ENCODE measurements at regions not wholly inside any gene's neighbourhood (a gene's known extent, or its start where the extent isn't known, plus 50 kb on each side); places are given as distances from the start of the nearest gene placed in this dataset.
"Not testable (repeated sequence)": the region's sequence is repeated elsewhere in the genome, so short reads cannot be mapped to it uniquely, and the experiment has no call there.

- no peaks in the 10 kb centered on the region for H3K27me3 ChIP-seq (ENCODE audit: insufficient read depth, poor library complexity, severe bottlenecking)
- TF ChIP-seq, protein P1, sequence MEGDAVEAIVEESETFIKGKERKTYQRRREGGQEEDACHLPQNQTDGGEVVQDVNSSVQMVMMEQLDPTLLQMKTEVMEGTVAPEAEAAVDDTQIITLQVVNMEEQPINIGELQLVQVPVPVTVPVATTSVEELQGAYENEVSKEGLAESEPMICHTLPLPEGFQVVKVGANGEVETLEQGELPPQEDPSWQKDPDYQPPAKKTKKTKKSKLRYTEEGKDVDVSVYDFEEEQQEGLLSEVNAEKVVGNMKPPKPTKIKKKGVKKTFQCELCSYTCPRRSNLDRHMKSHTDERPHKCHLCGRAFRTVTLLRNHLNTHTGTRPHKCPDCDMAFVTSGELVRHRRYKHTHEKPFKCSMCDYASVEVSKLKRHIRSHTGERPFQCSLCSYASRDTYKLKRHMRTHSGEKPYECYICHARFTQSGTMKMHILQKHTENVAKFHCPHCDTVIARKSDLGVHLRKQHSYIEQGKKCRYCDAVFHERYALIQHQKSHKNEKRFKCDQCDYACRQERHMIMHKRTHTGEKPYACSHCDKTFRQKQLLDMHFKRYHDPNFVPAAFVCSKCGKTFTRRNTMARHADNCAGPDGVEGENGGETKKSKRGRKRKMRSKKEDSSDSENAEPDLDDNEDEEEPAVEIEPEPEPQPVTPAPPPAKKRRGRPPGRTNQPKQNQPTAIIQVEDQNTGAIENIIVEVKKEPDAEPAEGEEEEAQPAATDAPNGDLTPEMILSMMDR (IDR thresholded peaks at IDR 0.05; ENCODE audit: poor library complexity, severe bottlenecking) = no peak
- DNase-seq (ENCODE audit: low spot score) (no peak), ATAC-seq (ENCODE audit: low read depth) (no peak)
- H3K9me3 ChIP-seq (ENCODE audit: severe bottlenecking) = no peaks in the 10 kb centered on the region
- no peaks in the 10 kb centered on the region for H3K36me3 ChIP-seq (ENCODE audit: low read depth)
- H3K4me3 ChIP-seq (ENCODE audit: severe bottlenecking) = no peak overlapping the region
- no peaks in the 10 kb centered on the region for H3K4me1 ChIP-seq (ENCODE audit: insufficient read depth, poor library complexity, severe bottlenecking)
- H3K27ac ChIP-seq (ENCODE audit: poor library complexity, severe bottlenecking) = no peak overlapping the region
Observed at GRCh38 chr3:162629372-162629771, 1132.8 kb downstream of the OTOL1 start.

DNA sequence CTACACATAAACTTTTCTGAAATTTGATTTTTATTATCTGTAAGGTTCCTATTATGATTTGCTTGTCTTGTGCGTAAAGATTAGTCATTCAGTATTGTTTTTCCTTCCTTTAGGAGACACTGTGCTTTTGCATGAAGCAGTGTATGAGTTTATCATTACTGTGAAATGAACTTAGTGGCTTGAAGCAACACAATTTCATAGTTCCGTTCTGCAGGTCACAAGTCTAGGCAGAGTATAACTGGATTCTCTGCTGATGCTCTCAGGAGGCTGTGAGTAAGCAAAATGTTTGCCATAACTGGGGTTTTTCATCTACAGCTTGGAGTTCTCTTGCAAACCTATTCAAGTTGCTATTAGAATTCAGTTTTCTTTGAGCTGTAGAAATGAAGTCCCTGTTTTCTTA, 1136.1 kb downstream of the OTOL1 start:
- H3K4me3 ChIP-seq (ENCODE audit: severe bottlenecking) = no peak overlapping the region
- H3K27me3 ChIP-seq (ENCODE audit: insufficient read depth, poor library complexity, severe bottlenecking) = no peaks in the 10 kb centered on the region
- ATAC-seq (ENCODE audit: low read depth) = no peak
- TF ChIP-seq, protein P1 (IDR thresholded peaks at IDR 0.05; ENCODE audit: poor library complexity, severe bottlenecking) = no peak
- DNase-seq (ENCODE audit: low spot score) = no peak
- no peaks in the 10 kb centered on the region for H3K36me3 ChIP-seq (ENCODE audit: low read depth)
- no peaks in the 10 kb centered on the region for H3K9me3 ChIP-seq (ENCODE audit: severe bottlenecking)
- H3K4me1 ChIP-seq (ENCODE audit: insufficient read depth, poor library complexity, severe bottlenecking) = no peaks in the 10 kb centered on the region
- H3K27ac ChIP-seq (ENCODE audit: poor library complexity, severe bottlenecking) = no peak overlapping the region

GRCh38 chr3:162640208-162640607, 1143.6 kb downstream of the OTOL1 start:
- H3K4me3 ChIP-seq (ENCODE audit: severe bottlenecking); H3K9me3 ChIP-seq (ENCODE audit: severe bottlenecking); H3K36me3 ChIP-seq (ENCODE audit: low read depth); ATAC-seq (ENCODE audit: low read depth); H3K4me1 ChIP-seq (ENCODE audit: insufficient read depth, poor library complexity, severe bottlenecking); H3K27me3 ChIP-seq (ENCODE audit: insufficient read depth, poor library complexity, severe bottlenecking); H3K27ac ChIP-seq (ENCODE audit: poor library complexity, severe bottlenecking); DNase-seq (ENCODE audit: low spot score): not testable (repeated sequence)

DNA sequence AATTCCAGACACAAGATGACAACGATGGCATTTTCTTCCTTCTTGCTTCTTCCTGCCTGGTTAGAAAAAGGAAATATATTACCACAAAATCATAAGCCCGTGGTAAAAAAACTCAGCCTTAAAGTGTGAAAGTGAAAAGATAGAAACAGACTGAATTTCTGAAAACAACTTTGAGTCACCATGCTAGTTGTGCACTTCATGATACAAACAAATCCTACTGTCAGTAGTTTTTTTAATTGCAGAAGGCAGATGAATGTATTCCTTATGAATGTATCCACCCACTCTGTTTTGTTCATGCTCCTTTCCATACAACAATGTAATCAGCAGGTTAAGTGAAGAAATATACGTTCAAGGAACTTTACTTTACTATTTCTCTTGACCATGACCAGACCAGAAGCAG, 1144.7 kb downstream of the OTOL1 start:
- Histone ChIP-seq H3K36me3 (ENCODE audit: low read depth) (no peaks in the 10 kb centered on the region), H3K27me3 (ENCODE audit: insufficient read depth, poor library complexity, severe bottlenecking) (no peaks in the 10 kb centered on the region), H3K27ac (ENCODE audit: poor library complexity, severe bottlenecking) (no peak overlapping the region), H3K4me1 (ENCODE audit: insufficient read depth, poor library complexity, severe bottlenecking) (no peaks in the 10 kb centered on the region), H3K4me3 (ENCODE audit: severe bottlenecking) (no peak overlapping the region), H3K9me3 (ENCODE audit: severe bottlenecking) (no peaks in the 10 kb centered on the region)
- ATAC-seq (ENCODE audit: low read depth) (no peak), DNase-seq (ENCODE audit: low spot score) (no peak)
- TF ChIP-seq, protein P1 (IDR thresholded peaks at IDR 0.05; ENCODE audit: poor library complexity, severe bottlenecking) = no peak

GRCh38 chr3:162641907-162642306, 1145.3 kb downstream of the OTOL1 start:
- ATAC-seq (ENCODE audit: low read depth) (no peak), DNase-seq (ENCODE audit: low spot score) (no peak)
- TF ChIP-seq, protein P1 (IDR thresholded peaks at IDR 0.05; ENCODE audit: poor library complexity, severe bottlenecking) = no peak
- no peaks in the 10 kb centered on the region for H3K9me3 ChIP-seq (ENCODE audit: severe bottlenecking)
- H3K27ac ChIP-seq (ENCODE audit: poor library complexity, severe bottlenecking) = no peak overlapping the region
- no peaks in the 10 kb centered on the region for H3K27me3 ChIP-seq (ENCODE audit: insufficient read depth, poor library complexity, severe bottlenecking)
- no peak overlapping the region for H3K4me3 ChIP-seq (ENCODE audit: severe bottlenecking)
- H3K4me1 ChIP-seq (ENCODE audit: insufficient read depth, poor library complexity, severe bottlenecking) = no peaks in the 10 kb centered on the region
- H3K36me3 ChIP-seq (ENCODE audit: low read depth) = no peaks in the 10 kb centered on the region

Data from RWPE2 (cell line).